ENCODE measurements at regions not wholly inside any gene's neighbourhood (a gene's known extent, or its start where the extent isn't known, plus 50 kb on each side); places are given as distances from the start of the nearest gene placed in this dataset.

- Mint-ChIP-seq H3K27ac (no peak overlapping the region), H3K36me3 (no peaks in the 10 kb centered on the region), H3K4me1 (peaks cover 5% of the 10 kb centered on the region), H3K27me3 (ENCODE audit: insufficient read depth, low read depth) (no peaks in the 10 kb centered on the region), H3K9me3 (no peaks in the 10 kb centered on the region), H3K4me3 (no peak overlapping the region)
- Histone ChIP-seq H4K20me1 (ENCODE audit: low read depth) (no peaks in the 10 kb centered on the region), H3K79me2 (ENCODE audit: low read depth) (no peaks in the 10 kb centered on the region), H3K27me3 (no peaks in the 10 kb centered on the region), H3K9ac (no peak overlapping the region), H3K9me3 (ENCODE audit: low read depth) (no peaks in the 10 kb centered on the region), H3F3A (ENCODE audit: low read depth) (no peaks in the 10 kb centered on the region), H3K4me1 (no peaks in the 10 kb centered on the region), H3K4me2 (no peak overlapping the region), H3K27ac (no peak overlapping the region), H2AFZ (replicated peaks) (no peak overlapping the region), H3K4me3 (no peak overlapping the region), H3K36me3 (no peaks in the 10 kb centered on the region)
- TF ChIP-seq CTCF (IDR thresholded peaks at IDR 0.05) (no peak), EZH2 (IDR thresholded peaks at IDR 0.05) (no peak), EZH2phosphoT487 (IDR thresholded peaks at IDR 0.05) (no peak)
- no peak for DNase-seq (ENCODE audit: low spot score)
Measured at GRCh38 chr12:84696908-84697540, 215.6 kb downstream of the SLC6A15 start.

DNA sequence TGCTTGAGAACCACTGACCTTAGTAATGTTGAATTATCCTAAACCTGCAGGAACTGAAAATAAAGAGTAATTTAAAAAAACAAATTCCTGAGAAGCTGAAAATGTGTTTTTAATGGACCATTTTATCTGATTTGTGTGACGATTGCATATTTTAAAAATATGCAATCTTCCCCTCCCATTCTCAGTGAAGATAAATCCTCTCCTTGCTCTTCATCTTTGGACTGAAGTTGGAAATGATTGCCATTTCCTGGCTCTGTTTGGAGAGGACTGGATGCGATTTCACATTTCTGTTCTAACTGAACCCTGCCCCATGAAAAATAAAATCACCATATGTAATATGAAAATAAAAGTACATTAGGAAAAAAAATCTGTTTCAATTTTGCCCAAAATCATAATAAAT, 216.3 kb downstream of the SLC6A15 start:
- Mint-ChIP-seq H3K4me1 (peaks cover 4% of the 10 kb centered on the region), H3K27me3 (ENCODE audit: insufficient read depth, low read depth) (no peaks in the 10 kb centered on the region), H3K4me3 (no peak overlapping the region), H3K36me3 (no peaks in the 10 kb centered on the region), H3K9me3 (no peaks in the 10 kb centered on the region), H3K27ac (no peak overlapping the region)
- no peak for TF ChIP-seq CTCF (IDR thresholded peaks at IDR 0.05)
- TF ChIP-seq EZH2phosphoT487 (IDR thresholded peaks at IDR 0.05) = no peak
- TF ChIP-seq EZH2 (IDR thresholded peaks at IDR 0.05) = no peak
- Histone ChIP-seq H3K79me2 (ENCODE audit: low read depth) (no peaks in the 10 kb centered on the region), H3K4me1 (no peaks in the 10 kb centered on the region), H4K20me1 (ENCODE audit: low read depth) (no peaks in the 10 kb centered on the region), H2AFZ (replicated peaks) (no peak overlapping the region), H3K4me3 (no peak overlapping the region), H3K9ac (no peak overlapping the region), H3K27ac (no peak overlapping the region), H3K4me2 (no peak overlapping the region), H3K27me3 (no peaks in the 10 kb centered on the region), H3F3A (ENCODE audit: low read depth) (no peaks in the 10 kb centered on the region), H3K36me3 (no peaks in the 10 kb centered on the region), H3K9me3 (ENCODE audit: low read depth) (no peaks in the 10 kb centered on the region)
- DNase-seq (ENCODE audit: low spot score) = no peak

- H3K9me3 Mint-ChIP-seq = no peaks in the 10 kb centered on the region
- no peak overlapping the region for H3K9ac ChIP-seq
- H2AFZ ChIP-seq (replicated peaks) = no peak overlapping the region
- DNase-seq (ENCODE audit: low spot score) = no peak
- H3K27me3 ChIP-seq = no peaks in the 10 kb centered on the region
- no peak overlapping the region for H3K4me3 Mint-ChIP-seq
- no peaks in the 10 kb centered on the region for H4K20me1 ChIP-seq (ENCODE audit: low read depth)
- H3K36me3 ChIP-seq = no peaks in the 10 kb centered on the region
- TF ChIP-seq EZH2phosphoT487 (IDR thresholded peaks at IDR 0.05) (no peak), EZH2 (IDR thresholded peaks at IDR 0.05) (no peak), CTCF (IDR thresholded peaks at IDR 0.05) (no peak)
- no peaks in the 10 kb centered on the region for H3K27me3 Mint-ChIP-seq (ENCODE audit: insufficient read depth, low read depth)
- no peaks in the 10 kb centered on the region for H3K79me2 ChIP-seq (ENCODE audit: low read depth)
- H3K27ac Mint-ChIP-seq = no peak overlapping the region
- H3K4me1 ChIP-seq = no peaks in the 10 kb centered on the region
- no peaks in the 10 kb centered on the region for H3F3A ChIP-seq (ENCODE audit: low read depth)
- no peak overlapping the region for H3K4me2 ChIP-seq
- H3K4me3 ChIP-seq = no peak overlapping the region
- H3K4me1 Mint-ChIP-seq = peaks cover 4% of the 10 kb centered on the region
- no peaks in the 10 kb centered on the region for H3K36me3 Mint-ChIP-seq
- no peak overlapping the region for H3K27ac ChIP-seq
- H3K9me3 ChIP-seq (ENCODE audit: low read depth) = no peaks in the 10 kb centered on the region
Measured at GRCh38 chr12:84694116-84694515, 218.5 kb downstream of the SLC6A15 start.

All from neural progenitor cell (in vitro differentiated cells).